Lower lobe of right lung (tissue), 2 donors: ENCODE measurements at regions not wholly inside any gene's neighbourhood (a gene's known extent, or its start where the extent isn't known, plus 50 kb on each side); places are given as distances from the start of the nearest gene placed in this dataset.

Experiments used
- ATAC-seq, 2 donors: fragments of 200-7000 bp; cut with Tn5 transposase; one replicate each; pipeline ENCODE4 v1.9.1; 2020 to 2022; ENCODE audit warnings: mild to moderate bottlenecking in 2 of 2, moderate library complexity in 2 of 2
- DNase-seq: peaks from one replicate; pipeline ENCODE4 v3.0.0-alpha.2; 2020
- H3K27ac ChIP-seq: fragments of 200-600 bp; one replicate; pipeline ENCODE4 v1.8.0; 2022
- H3K27me3 ChIP-seq: fragments of 200-600 bp; one replicate; pipeline ENCODE4 v1.8.0; 2022; ENCODE audit warnings: low read depth
- H3K36me3 ChIP-seq: fragments of 200-600 bp; one replicate; pipeline ENCODE4 v1.8.0; 2022; ENCODE audit warnings: mild to moderate bottlenecking
- H3K4me1 ChIP-seq: fragments of 200-600 bp; one replicate; pipeline ENCODE4 v1.8.0; 2022
- H3K4me3 ChIP-seq: fragments of 200-600 bp; one replicate; pipeline ENCODE4 v1.8.0; 2022; ENCODE audit warnings: mild to moderate bottlenecking
- H3K9me3 ChIP-seq: fragments of 200-600 bp; one replicate; pipeline ENCODE4 v1.8.0; 2022
- CTCF ChIP-seq: fragments of 200-600 bp; IDR thresholded peaks from one replicate; pipeline ENCODE4 v1.8.0; 2022; ENCODE audit warnings: antibody characterized with exemption, mild to moderate bottlenecking
- intact Hi-C: fragments of 100-400 bp; cut with DNase I; formaldehyde crosslinking; loops from one replicate; pipeline ENCODE4 v1.11.0; 2022
- donor health status: DM: no; HTN: yes; CAD: no; lungs with severe emphysema.

- no peak for ATAC-seq
Observed at GRCh38 chr18:32621034-32621433, 150.4 kb upstream of the GAREM1 start.

GRCh38 chr18:32618546-32618945 is 147.9 kb upstream of the GAREM1 start:
- intact Hi-C loops = no loop called here
- ATAC-seq (no peak), DNase-seq (no peak)
- Histone ChIP-seq H3K9me3 (no peaks in the 10 kb centered on the region), H3K27me3 (no peaks in the 10 kb centered on the region), H3K27ac (no peak overlapping the region), H3K36me3 (no peaks in the 10 kb centered on the region), H3K4me3 (no peak overlapping the region), H3K4me1 (no peaks in the 10 kb centered on the region)
- TF ChIP-seq CTCF = no peak

More at GRCh38 chr18:32621034-32621433, 150.4 kb upstream of the GAREM1 start:
- DNase-seq = no peak
- Histone ChIP-seq H3K36me3 (no peaks in the 10 kb centered on the region), H3K4me1 (no peaks in the 10 kb centered on the region), H3K9me3 (no peaks in the 10 kb centered on the region), H3K27ac (no peak overlapping the region), H3K27me3 (no peaks in the 10 kb centered on the region), H3K4me3 (no peak overlapping the region)
- TF ChIP-seq CTCF = no peak
- intact Hi-C loops = no loop called here

GRCh38 chr18:32613821-32614220 is 143.1 kb upstream of the GAREM1 start:
- H3K27me3 ChIP-seq = no peaks in the 10 kb centered on the region
- intact Hi-C loops = no loop called here
- DNase-seq (no peak), ATAC-seq (no peak)
- no peaks in the 10 kb centered on the region for H3K4me1 ChIP-seq
- no peaks in the 10 kb centered on the region for H3K36me3 ChIP-seq
- no peaks in the 10 kb centered on the region for H3K9me3 ChIP-seq
- no peak overlapping the region for H3K27ac ChIP-seq
- no peak for TF ChIP-seq CTCF
- H3K4me3 ChIP-seq = no peak overlapping the region

GRCh38 chr18:32612651-32613050 is 142.0 kb upstream of the GAREM1 start:
- Histone ChIP-seq H3K9me3 (no peaks in the 10 kb centered on the region), H3K4me1 (no peaks in the 10 kb centered on the region), H3K27me3 (no peaks in the 10 kb centered on the region), H3K27ac (no peak overlapping the region), H3K4me3 (no peak overlapping the region), H3K36me3 (no peaks in the 10 kb centered on the region)
- no peak for DNase-seq
- no peak for ATAC-seq
- no peak for TF ChIP-seq CTCF
- intact Hi-C loops = no loop called here

- no peaks in the 10 kb centered on the region for H3K36me3 ChIP-seq
- no peak for DNase-seq
- no peaks in the 10 kb centered on the region for H3K9me3 ChIP-seq
- intact Hi-C loops = no loop called here
- no peak overlapping the region for H3K27ac ChIP-seq
- no peaks in the 10 kb centered on the region for H3K27me3 ChIP-seq
- no peak overlapping the region for H3K4me3 ChIP-seq
- H3K4me1 ChIP-seq = no peaks in the 10 kb centered on the region
- TF ChIP-seq CTCF = no peak
- ATAC-seq = no peak
Observed at GRCh38 chr18:32610176-32610575, 139.5 kb upstream of the GAREM1 start.

GRCh38 chr18:32607816-32608215 is 137.1 kb upstream of the GAREM1 start:
- Histone ChIP-seq H3K27me3 (no peaks in the 10 kb centered on the region), H3K27ac (no peak overlapping the region), H3K36me3 (no peaks in the 10 kb centered on the region), H3K9me3 (no peaks in the 10 kb centered on the region), H3K4me1 (no peaks in the 10 kb centered on the region), H3K4me3 (no peak overlapping the region)
- intact Hi-C loops = no loop called here
- ATAC-seq (no peak), DNase-seq (no peak)
- TF ChIP-seq CTCF = no peak
